NCI-H1048 (cell line): ENCODE measurements at regions not wholly inside any gene's neighbourhood (a gene's known extent, or its start where the extent isn't known, plus 50 kb on each side); places are given as distances from the start of the nearest gene placed in this dataset.

Experiments used
- DNase-seq: peaks from one replicate; lab custom pipeline; 2025; lab: John Stamatoyannopoulos, UW

DNA sequence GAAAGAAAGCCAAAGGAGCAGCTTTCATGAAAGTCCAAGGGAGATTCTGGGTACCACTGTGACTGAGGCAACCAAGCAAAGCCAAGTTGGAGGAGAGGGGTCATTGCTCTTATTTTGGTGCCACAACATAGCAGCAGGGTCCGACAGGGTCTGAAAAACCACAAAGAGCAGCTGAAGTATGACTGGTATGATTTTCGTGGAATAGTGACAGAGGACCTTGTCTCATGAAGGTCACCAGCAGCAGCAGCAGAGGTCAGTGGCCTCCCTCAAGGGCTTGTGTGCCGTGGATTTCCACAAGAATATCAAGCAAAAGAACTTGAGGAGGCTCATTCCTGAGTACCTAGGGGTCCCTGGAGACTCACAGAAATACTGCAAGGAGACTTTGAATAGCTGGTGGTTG, 160.9 kb upstream of the SYT6 start:
- DNase-seq, result no peak

GRCh38 chr1:114314098-114314497, 160.4 kb upstream of the SYT6 start:
- DNase-seq, result no peak

- DNase-seq, result no peak
Measured at GRCh38 chr1:114310695-114311271, 157.1 kb upstream of the SYT6 start.

GRCh38 chr1:114302821-114303220, 149.2 kb upstream of the SYT6 start:
- no peak for DNase-seq

DNA sequence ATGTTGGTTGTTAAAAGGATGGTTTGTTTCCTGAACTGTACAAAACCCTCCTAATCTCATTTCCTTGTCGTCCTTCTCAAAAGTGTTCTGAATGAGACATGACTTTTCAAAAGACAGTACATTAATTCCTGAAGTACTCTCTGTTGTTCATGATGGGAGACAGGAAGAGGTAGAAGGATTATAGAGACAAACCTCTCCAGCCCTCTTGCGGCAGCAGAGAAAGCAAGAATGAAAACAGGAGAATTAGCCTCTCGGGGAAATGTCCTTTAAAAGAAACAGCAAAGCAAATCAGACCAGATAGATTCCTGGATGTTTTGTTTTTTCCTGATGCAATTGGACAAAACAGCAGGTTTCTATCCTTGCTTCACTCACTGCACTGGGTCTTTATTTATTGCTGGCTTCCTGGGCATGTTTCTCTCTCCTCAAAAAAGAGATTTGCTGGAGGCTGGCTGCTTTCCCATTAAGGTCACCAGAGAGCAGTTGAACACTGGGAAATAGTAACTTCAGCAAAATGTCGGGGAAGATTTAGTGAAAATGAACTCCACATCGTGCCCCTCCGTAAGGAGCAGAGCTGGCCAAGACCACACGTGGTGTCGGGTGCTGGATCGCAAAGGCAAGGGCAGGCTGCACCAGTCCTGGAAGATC, 145.8 kb upstream of the SYT6 start:
- no peak for DNase-seq

GRCh38 chr1:114298008-114298407, 144.3 kb upstream of the SYT6 start:
- no peak for DNase-seq

DNA sequence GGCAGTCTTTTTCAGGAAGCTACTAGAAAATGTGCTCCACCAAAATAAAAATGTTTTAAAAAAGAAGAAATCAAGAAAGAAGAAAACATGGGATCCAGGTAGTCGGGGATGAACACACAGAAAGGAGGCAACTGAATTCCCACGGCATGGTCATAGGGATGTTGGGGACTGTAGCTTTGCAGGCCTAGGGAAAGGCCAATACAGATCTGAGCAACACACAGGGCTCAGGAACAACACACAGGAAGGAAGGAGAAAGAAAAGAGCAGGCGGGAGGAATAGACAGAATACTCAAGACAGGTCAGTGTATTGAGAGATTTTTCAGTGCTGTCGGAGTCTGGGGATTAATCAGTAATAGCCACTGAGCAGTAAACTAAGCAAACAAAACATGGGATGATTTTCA, 142.7 kb upstream of the SYT6 start:
- no peak for DNase-seq

- no peak for DNase-seq
Measured at GRCh38 chr1:114295321-114295720, 141.7 kb upstream of the SYT6 start.

GRCh38 chr1:114292835-114293234, 139.2 kb upstream of the SYT6 start:
- DNase-seq, result no peak

GRCh38 chr1:114292194-114292593, 138.5 kb upstream of the SYT6 start:
- DNase-seq, result no peak

GRCh38 chr1:114290776-114291175, 137.1 kb upstream of the SYT6 start:
- no peak for DNase-seq

DNA sequence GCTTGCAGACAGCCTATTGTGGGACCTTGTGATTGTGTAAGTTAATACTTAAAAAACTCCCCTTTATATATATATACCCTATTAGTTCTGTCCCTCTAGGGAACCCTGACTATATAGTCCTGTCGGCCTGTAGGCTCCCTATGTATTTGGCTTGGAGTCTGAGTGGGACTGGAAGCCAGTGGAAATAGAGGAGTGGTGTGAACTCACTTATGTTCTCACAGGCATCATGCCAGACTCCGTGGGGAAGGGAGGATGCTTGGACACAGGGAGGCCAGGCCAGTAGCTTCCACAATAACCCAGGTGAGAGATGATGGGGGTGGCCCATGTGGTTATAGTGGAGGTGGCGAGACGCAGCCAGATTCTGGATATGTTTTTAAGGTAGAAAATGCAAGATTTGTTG, 136.7 kb upstream of the SYT6 start:
- no peak for DNase-seq

DNA sequence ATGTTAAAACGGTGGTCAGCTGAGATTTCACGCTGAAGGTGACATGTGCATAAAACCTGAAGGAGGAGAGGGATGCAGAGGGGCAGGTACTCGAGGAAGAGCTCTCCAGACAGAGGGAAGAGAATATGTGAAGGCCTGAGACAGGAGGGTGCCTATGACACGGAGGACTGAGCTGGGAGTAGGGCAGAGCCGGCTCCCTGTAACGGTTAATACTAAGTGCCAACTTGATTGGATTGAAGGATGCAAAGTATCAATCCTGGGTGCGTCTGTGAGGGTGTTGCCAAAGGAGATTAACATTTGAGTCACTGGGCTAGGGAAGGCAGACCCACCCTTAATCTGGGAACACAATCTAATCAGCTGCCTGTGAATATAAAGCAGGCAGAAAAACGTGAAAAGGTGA, 136.2 kb upstream of the SYT6 start:
- no peak for DNase-seq

GRCh38 chr1:114289306-114289705, 135.6 kb upstream of the SYT6 start:
- no peak for DNase-seq

- DNase-seq, result no peak
Measured at GRCh38 chr1:114286960-114287359, 133.3 kb upstream of the SYT6 start.

DNA sequence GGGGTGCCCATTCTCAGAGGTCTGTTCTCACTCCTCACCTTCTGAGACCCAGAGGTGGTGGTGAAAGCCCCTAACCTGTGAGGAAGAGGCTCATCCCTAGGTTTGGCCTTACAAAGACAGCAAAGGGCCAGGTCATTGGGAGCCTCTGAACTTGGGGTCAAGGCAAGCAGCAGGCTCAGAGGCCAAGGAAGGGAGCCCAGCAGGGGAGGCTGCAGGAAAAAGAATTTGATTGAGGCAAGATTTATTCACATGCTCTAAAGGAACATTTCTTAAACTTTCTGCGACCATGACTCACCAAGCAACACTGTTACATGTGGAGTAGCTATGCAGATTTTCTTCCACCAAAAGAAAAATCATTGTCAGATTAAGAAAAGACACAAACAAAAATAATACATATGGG, 132.5 kb upstream of the SYT6 start:
- DNase-seq, result no peak

DNA sequence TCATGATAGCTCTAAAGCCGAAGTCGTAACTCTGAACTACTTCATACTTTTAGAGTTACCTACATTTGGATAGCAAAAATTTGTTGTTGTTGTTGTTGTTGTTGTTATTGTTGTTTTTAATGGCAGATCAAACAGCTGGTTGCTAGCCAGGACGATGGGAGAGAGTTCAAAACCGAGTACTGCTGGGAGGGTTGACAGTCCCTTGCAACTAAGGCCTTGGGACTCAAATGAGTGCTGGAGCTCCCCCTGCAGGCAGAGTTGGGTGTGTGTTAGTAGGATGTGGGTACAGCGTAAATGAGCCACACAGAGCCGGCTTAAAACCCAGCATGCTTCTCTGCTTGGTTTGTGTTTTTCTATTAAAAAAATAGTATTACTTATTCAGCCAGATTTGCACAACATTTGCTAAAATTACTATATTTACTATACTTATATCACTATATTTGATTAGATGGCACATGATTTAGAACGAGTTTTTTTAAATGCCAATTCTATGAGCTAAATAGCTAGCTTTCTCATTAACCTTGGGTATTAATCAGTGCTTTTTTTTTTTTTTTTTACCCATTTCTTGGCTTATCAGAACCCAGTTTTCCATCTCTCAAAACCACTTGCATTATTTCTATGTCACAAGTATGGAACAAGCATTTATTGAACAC, 129.2 kb upstream of the SYT6 start:
- DNase-seq, result peak; percentile 61

- DNase-seq, result no peak
Measured at GRCh38 chr1:114278911-114279310, 125.2 kb upstream of the SYT6 start.

DNA sequence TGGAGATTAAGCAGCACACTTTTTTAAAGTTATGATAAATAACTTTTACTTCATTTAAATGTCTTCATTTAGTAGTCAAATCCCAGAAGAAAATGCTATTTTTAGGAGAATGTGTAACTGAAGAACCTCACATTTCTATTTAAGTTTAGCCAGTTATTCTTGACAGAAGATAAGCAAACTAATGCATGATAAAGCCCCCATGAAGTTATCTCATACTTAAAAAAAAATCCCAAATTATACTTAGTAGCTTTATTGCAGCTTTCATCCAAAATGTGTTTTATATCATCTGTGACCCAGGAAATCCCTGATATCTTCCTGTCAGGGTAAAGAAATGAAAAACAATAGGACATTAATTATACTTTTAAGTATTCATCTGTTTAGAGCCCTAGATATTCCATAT, 124.8 kb upstream of the SYT6 start:
- DNase-seq, result no peak

DNA sequence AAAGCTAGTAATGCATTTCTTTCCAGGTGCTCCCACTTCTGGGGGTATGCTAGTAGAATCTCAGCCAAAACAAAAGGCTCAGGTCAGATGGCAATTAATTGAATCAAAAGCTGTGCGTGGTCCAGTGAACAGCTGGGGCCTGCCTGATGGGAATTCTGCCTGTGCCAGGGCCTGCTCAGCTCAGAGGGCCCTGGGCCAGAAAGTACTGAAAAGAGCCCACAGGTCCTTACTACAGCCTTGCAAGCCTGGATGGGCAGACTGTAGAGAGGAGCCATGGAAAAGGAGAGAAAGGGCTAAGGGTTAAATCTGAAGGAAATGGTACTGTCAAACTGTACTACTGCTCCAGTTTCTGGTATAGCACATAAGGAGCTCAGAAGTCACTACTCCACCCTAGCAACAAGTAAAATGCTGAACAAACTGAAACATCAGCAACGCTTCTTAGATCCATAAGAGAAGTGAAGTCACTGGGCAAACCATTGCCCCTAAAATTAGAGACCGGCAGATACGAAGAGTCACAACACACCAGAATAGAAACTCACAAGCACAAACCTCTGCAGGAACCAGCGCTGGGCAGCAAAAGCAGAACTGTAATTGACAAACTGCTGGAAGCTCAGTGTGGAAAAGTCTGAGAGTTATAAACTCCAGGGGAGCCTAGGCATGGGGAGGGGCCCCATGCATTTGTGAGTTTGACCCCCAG, 121.1 kb upstream of the SYT6 start:
- no peak for DNase-seq

DNA sequence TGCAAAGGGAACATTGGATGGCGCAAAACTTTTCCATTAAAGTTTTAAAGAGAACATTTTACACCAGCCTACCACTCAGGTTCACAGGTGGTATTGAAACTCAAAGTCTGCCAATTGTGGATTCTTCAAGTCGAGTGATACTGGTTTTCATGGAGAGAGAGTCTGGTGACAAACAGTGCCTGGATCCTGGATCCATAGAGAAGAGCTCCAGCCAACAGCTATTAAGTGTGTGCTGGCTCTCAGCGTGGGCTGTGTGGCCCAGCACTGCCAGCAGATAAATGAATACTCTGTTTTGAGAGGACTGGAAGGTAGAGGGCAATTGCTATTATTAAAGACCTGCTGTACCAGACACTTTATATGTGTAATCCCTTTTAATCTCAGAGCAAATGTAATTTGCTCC, 118.9 kb upstream of the SYT6 start:
- DNase-seq, result no peak

DNA sequence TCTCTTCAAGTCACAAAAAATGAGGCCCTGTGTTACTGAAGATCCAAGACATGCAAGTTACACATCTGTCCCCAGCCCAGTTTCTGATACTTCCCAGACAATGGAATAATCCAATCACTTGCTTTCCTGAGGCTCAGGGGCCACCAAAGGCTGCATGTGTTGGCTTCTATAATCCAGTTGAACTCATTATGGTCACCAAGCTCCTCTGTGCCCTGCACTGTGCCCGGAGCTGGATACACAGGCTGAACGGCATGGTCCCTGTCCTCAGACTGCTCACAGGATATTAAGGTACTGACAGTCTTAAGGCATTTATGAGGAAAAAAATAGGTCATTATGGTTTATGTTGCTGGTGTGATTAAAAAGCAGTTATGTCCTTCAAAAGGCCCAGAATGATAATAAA, 117.0 kb upstream of the SYT6 start:
- no peak for DNase-seq

GRCh38 chr1:114270282-114270681, 116.6 kb upstream of the SYT6 start:
- DNase-seq, result no peak
